ENCODE measurements at regions not wholly inside any gene's neighbourhood (a gene's known extent, or its start where the extent isn't known, plus 50 kb on each side); places are given as distances from the start of the nearest gene placed in this dataset.

- TF ChIP-seq GATA3 (IDR thresholded peaks at IDR 0.05; ENCODE audit: low read depth, low read length) (no peak), GATA2 (IDR thresholded peaks at IDR 0.05; ENCODE audit: low read depth, low read length) (no peak)
These were observed 482.2 kb upstream of the TOM1L1 start for GRCh38 chr17:54418467-54418866.

GRCh38 chr17:54425671-54426070 lies 475.0 kb upstream of the TOM1L1 start:
- TF ChIP-seq GATA2 (IDR thresholded peaks at IDR 0.05; ENCODE audit: low read depth, low read length) = no peak
- TF ChIP-seq GATA3 (IDR thresholded peaks at IDR 0.05; ENCODE audit: low read depth, low read length) = no peak

- no peak for TF ChIP-seq GATA2 (IDR thresholded peaks at IDR 0.05; ENCODE audit: low read depth, low read length)
- no peak for TF ChIP-seq GATA3 (IDR thresholded peaks at IDR 0.05; ENCODE audit: low read depth, low read length)
These were observed 474.3 kb upstream of the TOM1L1 start for GRCh38 chr17:54426296-54426886.

GRCh38 chr17:54435966-54436365 lies 464.7 kb upstream of the TOM1L1 start:
- no peak for TF ChIP-seq GATA2 (IDR thresholded peaks at IDR 0.05; ENCODE audit: low read depth, low read length)
- TF ChIP-seq GATA3 (IDR thresholded peaks at IDR 0.05; ENCODE audit: low read depth, low read length) = no peak

GRCh38 chr17:54439816-54440215 lies 460.8 kb upstream of the TOM1L1 start:
- TF ChIP-seq GATA3 (IDR thresholded peaks at IDR 0.05; ENCODE audit: low read depth, low read length) (no peak), GATA2 (IDR thresholded peaks at IDR 0.05; ENCODE audit: low read depth, low read length) (no peak)

- TF ChIP-seq GATA3 (IDR thresholded peaks at IDR 0.05; ENCODE audit: low read depth, low read length) = no peak
- no peak for TF ChIP-seq GATA2 (IDR thresholded peaks at IDR 0.05; ENCODE audit: low read depth, low read length)
These were observed 449.6 kb upstream of the TOM1L1 start for GRCh38 chr17:54451051-54451450.

- TF ChIP-seq GATA2 (IDR thresholded peaks at IDR 0.05; ENCODE audit: low read depth, low read length) (no peak), GATA3 (IDR thresholded peaks at IDR 0.05; ENCODE audit: low read depth, low read length) (no peak)
These were observed 447.8 kb upstream of the TOM1L1 start for GRCh38 chr17:54452666-54453348.

GRCh38 chr17:54455251-54455868 lies 445.3 kb upstream of the TOM1L1 start:
- TF ChIP-seq GATA2 (IDR thresholded peaks at IDR 0.05; ENCODE audit: low read depth, low read length) = no peak
- no peak for TF ChIP-seq GATA3 (IDR thresholded peaks at IDR 0.05; ENCODE audit: low read depth, low read length)

- TF ChIP-seq GATA2 (IDR thresholded peaks at IDR 0.05; ENCODE audit: low read depth, low read length) (no peak), GATA3 (IDR thresholded peaks at IDR 0.05; ENCODE audit: low read depth, low read length) (no peak)
These were observed 433.8 kb upstream of the TOM1L1 start for GRCh38 chr17:54466875-54467274.

- TF ChIP-seq GATA2 (IDR thresholded peaks at IDR 0.05; ENCODE audit: low read depth, low read length) = no peak
- TF ChIP-seq GATA3 (IDR thresholded peaks at IDR 0.05; ENCODE audit: low read depth, low read length) = no peak
These were observed 417.8 kb upstream of the TOM1L1 start for GRCh38 chr17:54482843-54483242.

- TF ChIP-seq GATA3 (IDR thresholded peaks at IDR 0.05; ENCODE audit: low read depth, low read length) (no peak), GATA2 (IDR thresholded peaks at IDR 0.05; ENCODE audit: low read depth, low read length) (no peak)
These were observed 407.0 kb upstream of the TOM1L1 start for GRCh38 chr17:54493691-54494090.

- TF ChIP-seq GATA2 (IDR thresholded peaks at IDR 0.05; ENCODE audit: low read depth, low read length) (no peak), GATA3 (IDR thresholded peaks at IDR 0.05; ENCODE audit: low read depth, low read length) (no peak)
These were observed 405.6 kb upstream of the TOM1L1 start for GRCh38 chr17:54494721-54495715.

- TF ChIP-seq GATA3 (IDR thresholded peaks at IDR 0.05; ENCODE audit: low read depth, low read length) (no peak), GATA2 (IDR thresholded peaks at IDR 0.05; ENCODE audit: low read depth, low read length) (no peak)
These were observed 395.2 kb upstream of the TOM1L1 start for GRCh38 chr17:54505404-54505803.

GRCh38 chr17:54518706-54519105 lies 381.9 kb upstream of the TOM1L1 start:
- TF ChIP-seq GATA2 (IDR thresholded peaks at IDR 0.05; ENCODE audit: low read depth, low read length) = no peak
- TF ChIP-seq GATA3 (IDR thresholded peaks at IDR 0.05; ENCODE audit: low read depth, low read length) = no peak
